Colonic mucosa (tissue), 4 donors: ENCODE measurements at regions not wholly inside any gene's neighbourhood (a gene's known extent, or its start where the extent isn't known, plus 50 kb on each side); places are given as distances from the start of the nearest gene placed in this dataset.
"Not testable (repeated sequence)": the region's sequence is repeated elsewhere in the genome, so short reads cannot be mapped to it uniquely, and the experiment has no call there.

Experiments used
- DNase-seq: peaks from one replicate; pipeline ENCODE4 v3.0.0-alpha.2; 2020
- H3K27ac ChIP-seq: fragments of 200-600 bp; one replicate; pipeline ENCODE4 v1.8.0; 2021
- H3K27me3 ChIP-seq: fragments of 200-600 bp; one replicate; pipeline ENCODE4 v1.8.0; 2021
- H3K36me3 ChIP-seq: fragments of 200-600 bp; one replicate; pipeline ENCODE4 v1.8.0; 2021
- H3K4me1 ChIP-seq: fragments of 200-600 bp; one replicate; pipeline ENCODE4 v1.8.0; 2021; ENCODE audit warnings: mild to moderate bottlenecking
- H3K4me3 ChIP-seq: fragments of 200-600 bp; one replicate; pipeline ENCODE4 v1.8.0; 2021
- H3K9ac ChIP-seq, 2 donors: one replicate each; pipeline ENCODE4 v1.7.0; 2013; ENCODE audit warnings: control low read depth in 2 of 2, low read depth in 2 of 2, low read length in 2 of 2
- H3K9me3 ChIP-seq: fragments of 200-600 bp; one replicate; pipeline ENCODE4 v1.8.0; 2021
- CTCF ChIP-seq: fragments of 200-600 bp; IDR thresholded peaks from one replicate; pipeline ENCODE4 v1.8.0; 2022; ENCODE audit warnings: antibody characterized with exemption, mild to moderate bottlenecking
- intact Hi-C: fragments of 100-400 bp; cut with DNase I; formaldehyde crosslinking; loops from one replicate; pipeline ENCODE4 v1.14.1; 2022
- donor health status: healthy.
- donor health status: DM: no; HTN: no; CAD: no.
- donor health status: DM: no; HTN: no; CAD: no.

GRCh38 chr11:31958076-31958735 is 132.7 kb upstream of the RCN1 start:
- peak; percentile 69 for TF ChIP-seq CTCF
- intact Hi-C loops: no loop called here

GRCh38 chr11:31957674-31958073 is 133.2 kb upstream of the RCN1 start:
- Histone ChIP-seq H3K9ac (no peak overlapping the region), H3K4me3 (no peak overlapping the region), H3K4me1 (no peaks in the 10 kb centered on the region), H3K9me3 (no peaks in the 10 kb centered on the region), H3K27ac (no peak overlapping the region), H3K36me3 (no peaks in the 10 kb centered on the region), H3K27me3 (no peaks in the 10 kb centered on the region)
- intact Hi-C loops: no loop called here
- DNase-seq: no peak
- TF ChIP-seq CTCF: no peak

More at GRCh38 chr11:31958076-31958735, 132.7 kb upstream of the RCN1 start:
- Histone ChIP-seq H3K27ac (no peak overlapping the region), H3K9me3 (no peaks in the 10 kb centered on the region), H3K27me3 (no peaks in the 10 kb centered on the region), H3K4me3 (no peak overlapping the region), H3K9ac (no peak overlapping the region), H3K36me3 (no peaks in the 10 kb centered on the region), H3K4me1 (no peaks in the 10 kb centered on the region)
- DNase-seq: peak; percentile 62

- intact Hi-C loops: no loop called here
- no peak overlapping the region for H3K27ac ChIP-seq
- H3K9me3 ChIP-seq: no peaks in the 10 kb centered on the region
- no peak overlapping the region for H3K4me3 ChIP-seq
- H3K4me1 ChIP-seq: no peaks in the 10 kb centered on the region
- no peak for DNase-seq
- no peaks in the 10 kb centered on the region for H3K27me3 ChIP-seq
- TF ChIP-seq CTCF: no peak
- H3K36me3 ChIP-seq: no peaks in the 10 kb centered on the region
- H3K9ac ChIP-seq: no peak overlapping the region
Observed at GRCh38 chr11:31956310-31956709, 134.6 kb upstream of the RCN1 start.

GRCh38 chr11:31955838-31956237 is 135.0 kb upstream of the RCN1 start:
- H3K36me3 ChIP-seq: no peaks in the 10 kb centered on the region
- intact Hi-C loops: no loop called here
- no peak overlapping the region for H3K27ac ChIP-seq
- no peaks in the 10 kb centered on the region for H3K9me3 ChIP-seq
- no peak overlapping the region for H3K9ac ChIP-seq
- TF ChIP-seq CTCF: no peak
- no peaks in the 10 kb centered on the region for H3K27me3 ChIP-seq
- no peak overlapping the region for H3K4me3 ChIP-seq
- DNase-seq: no peak
- no peaks in the 10 kb centered on the region for H3K4me1 ChIP-seq

GRCh38 chr11:31953803-31954327 is 137.0 kb upstream of the RCN1 start:
- Histone ChIP-seq H3K36me3 (no peaks in the 10 kb centered on the region), H3K9me3 (no peaks in the 10 kb centered on the region), H3K27ac (no peak overlapping the region), H3K9ac (no peak overlapping the region), H3K4me3 (no peak overlapping the region), H3K4me1 (no peaks in the 10 kb centered on the region), H3K27me3 (no peaks in the 10 kb centered on the region)
- no peak for TF ChIP-seq CTCF
- no peak for DNase-seq
- intact Hi-C loops: no loop called here

- H3K9me3 ChIP-seq, H3K36me3 ChIP-seq, H3K4me1 ChIP-seq, intact Hi-C loops, DNase-seq, H3K27ac ChIP-seq, H3K4me3 ChIP-seq, H3K9ac ChIP-seq, H3K27me3 ChIP-seq: not testable (repeated sequence)
Observed at GRCh38 chr11:31949733-31950200, 138.6 kb upstream of the PAX6 start.
